ENCODE measurements at regions not wholly inside any gene's neighbourhood (a gene's known extent, or its start where the extent isn't known, plus 50 kb on each side); places are given as distances from the start of the nearest gene placed in this dataset.
A peak's percentile ranks its signal among the peaks of the same experiment; 100 is the strongest.

- no peaks in the 10 kb centered on the region for H3K36me3 ChIP-seq (ENCODE audit: insufficient read depth, low read length)
- Mint-ChIP-seq H3K27me3 (no peaks in the 10 kb centered on the region), H3K27ac (no peak overlapping the region), H3K36me3 (peaks cover 54 to 69% of the 10 kb centered on the region in 2 donors), H3K4me3 (peak overlapping the region in 6 of 8 donors; percentile 36 to 84 (median 48)), H3K9me3 (peaks cover 0 to 3% (median 0%) of the 10 kb centered on the region in 8 donors), H3K4me1 (peaks cover 51 to 65% (median 59%) of the 10 kb centered on the region in 4 donors)
- no peaks in the 10 kb centered on the region for H3K27me3 ChIP-seq (ENCODE audit: insufficient read depth, low read length)
- ChIA-PET CTCF (ENCODE audit: partially characterized antibody) (no interaction called here), POLR2A (ENCODE audit: partially characterized antibody) (interaction anchor here (1.0 to 7.7 kb wide), 4 partner anchors 13 to 197 kb away, joined by 3 to 108 read pairs (median 21); partner anchors contain the start of gene KLF3)
- no peak overlapping the region for H3K4me3 ChIP-seq (ENCODE audit: low read length in 2 of 2)
- H3K27ac ChIP-seq (ENCODE audit: low read depth, low read length), result no peak overlapping the region
- peaks cover 65% of the 10 kb centered on the region for H3K4me1 ChIP-seq (ENCODE audit: insufficient read depth, low read length)
- H3K9me3 ChIP-seq (ENCODE audit: control insufficient read depth in 1 of 2, low read length in 2 of 2), result no peaks in the 10 kb centered on the region
- no peak for DNase-seq
- intact Hi-C loops (cut with micrococcal nuclease), result no loop called here
Measured at GRCh38 chr4:38516190-38516589, 147.8 kb upstream of the KLF3 start.

- Histone ChIP-seq H3K27ac (ENCODE audit: low read depth, low read length) (no peak overlapping the region), H3K27me3 (ENCODE audit: insufficient read depth, low read length) (no peaks in the 10 kb centered on the region), H3K9me3 (ENCODE audit: control insufficient read depth in 1 of 2, low read length in 2 of 2) (no peaks in the 10 kb centered on the region), H3K36me3 (ENCODE audit: insufficient read depth, low read length) (no peaks in the 10 kb centered on the region), H3K4me3 (ENCODE audit: low read length in 2 of 2) (no peak overlapping the region), H3K4me1 (ENCODE audit: insufficient read depth, low read length) (peaks cover 50% of the 10 kb centered on the region)
- H3K4me1 Mint-ChIP-seq, result peaks cover 36 to 62% (median 43%) of the 10 kb centered on the region in 4 donors
- H3K4me3 Mint-ChIP-seq, result peak overlapping the region in 1 of 8 donors; percentile 3
- ChIA-PET POLR2A (ENCODE audit: partially characterized antibody) (interaction anchor here (2.5 to 5.2 kb wide), 2 partner anchors 9 to 10 kb away, joined by 10 to 26 read pairs; no protein-coding TSS in a partner anchor), CTCF (ENCODE audit: partially characterized antibody) (interaction anchor here (0.9 to 2.7 kb wide), 2 partner anchors 10 to 201 kb away, joined by 4 to 8 read pairs; no protein-coding TSS in a partner anchor)
- H3K27ac Mint-ChIP-seq, result peak overlapping the region in 3 of 7 donors; percentile 31 to 59 (median 51)
- H3K27me3 Mint-ChIP-seq, result no peaks in the 10 kb centered on the region
- H3K9me3 Mint-ChIP-seq, result peaks cover 0 to 3% (median 0%) of the 10 kb centered on the region in 8 donors
- peaks cover 39 to 43% of the 10 kb centered on the region in 2 donors for H3K36me3 Mint-ChIP-seq
- DNase-seq, result no peak
- intact Hi-C loops (cut with micrococcal nuclease), result loop anchor here (5.0 kb wide), 2 partner anchors 63 to 158 kb away; no protein-coding TSS in a partner anchor
Measured at GRCh38 chr4:38519666-38520065, 144.3 kb upstream of the KLF3 start.

GRCh38 chr4:38523054-38523453 is 140.9 kb upstream of the KLF3 start:
- peaks cover 23 to 24% of the 10 kb centered on the region in 2 donors for H3K36me3 Mint-ChIP-seq
- Histone ChIP-seq H3K4me3 (ENCODE audit: low read length in 2 of 2) (no peak overlapping the region), H3K4me1 (ENCODE audit: insufficient read depth, low read length) (peaks cover 27% of the 10 kb centered on the region), H3K27ac (ENCODE audit: low read depth, low read length) (no peak overlapping the region), H3K36me3 (ENCODE audit: insufficient read depth, low read length) (no peaks in the 10 kb centered on the region), H3K9me3 (ENCODE audit: control insufficient read depth in 1 of 2, low read length in 2 of 2) (no peaks in the 10 kb centered on the region), H3K27me3 (ENCODE audit: insufficient read depth, low read length) (no peaks in the 10 kb centered on the region)
- ChIA-PET POLR2A (ENCODE audit: partially characterized antibody) (interaction anchor here (0.9 to 5.4 kb wide), 8 partner anchors 9 to 204 kb away, joined by 3 to 32 read pairs (median 7); no protein-coding TSS in a partner anchor), CTCF (ENCODE audit: partially characterized antibody) (interaction anchor here (1.0 to 1.9 kb wide), 3 partner anchors 8 to 343 kb away, joined by 3 to 5 read pairs (median 3); no protein-coding TSS in a partner anchor)
- peaks cover 24 to 53% (median 40%) of the 10 kb centered on the region in 4 donors for H3K4me1 Mint-ChIP-seq
- intact Hi-C loops (cut with micrococcal nuclease), result loop anchor here (5.0 kb wide), 2 partner anchors 59 to 154 kb away; no protein-coding TSS in a partner anchor
- H3K27ac Mint-ChIP-seq, result peak overlapping the region in 2 of 7 donors; percentile 53 to 84
- H3K9me3 Mint-ChIP-seq, result peaks cover 0 to 3% (median 0%) of the 10 kb centered on the region in 8 donors
- no peak for DNase-seq
- no peaks in the 10 kb centered on the region for H3K27me3 Mint-ChIP-seq
- H3K4me3 Mint-ChIP-seq, result peak overlapping the region in 4 of 8 donors; percentile 8 to 89 (median 16)

- no peaks in the 10 kb centered on the region for H3K27me3 ChIP-seq (ENCODE audit: insufficient read depth, low read length)
- peak; percentile 52 to 73 (median 63) for DNase-seq
- no peaks in the 10 kb centered on the region for H3K36me3 ChIP-seq (ENCODE audit: insufficient read depth, low read length)
- Mint-ChIP-seq H3K27ac (peak overlapping the region; percentile 77 to 93 (median 88)), H3K4me3 (peak overlapping the region; percentile 80 to 92 (median 88)), H3K36me3 (peaks cover 16 to 20% of the 10 kb centered on the region in 2 donors), H3K4me1 (peaks cover 23 to 53% (median 39%) of the 10 kb centered on the region in 4 donors), H3K27me3 (no peaks in the 10 kb centered on the region), H3K9me3 (peaks cover 0 to 3% (median 0%) of the 10 kb centered on the region in 8 donors)
- peaks cover 30% of the 10 kb centered on the region for H3K4me1 ChIP-seq (ENCODE audit: insufficient read depth, low read length)
- H3K9me3 ChIP-seq (ENCODE audit: control insufficient read depth in 1 of 2, low read length in 2 of 2), result no peaks in the 10 kb centered on the region
- CTCF ChIA-PET (ENCODE audit: partially characterized antibody), result interaction anchor here (0.8 to 1.9 kb wide), 4 partner anchors 9 to 344 kb away, joined by 3 to 5 read pairs (median 3); no protein-coding TSS in a partner anchor
- intact Hi-C loops (cut with micrococcal nuclease), result loop anchor here (2.0 to 5.0 kb wide), 3 partner anchors 15 to 154 kb away; no protein-coding TSS in a partner anchor
- H3K27ac ChIP-seq (ENCODE audit: low read depth, low read length), result peak overlapping the region; percentile 6
- POLR2A ChIA-PET (ENCODE audit: partially characterized antibody), result interaction anchor here (0.9 to 5.4 kb wide), 9 partner anchors 10 to 204 kb away, joined by 3 to 32 read pairs (median 7); no protein-coding TSS in a partner anchor
- H3K4me3 ChIP-seq (ENCODE audit: low read length in 2 of 2), result peak overlapping the region; percentile 3 to 18
Measured at GRCh38 chr4:38523524-38524448, 140.2 kb upstream of the KLF3 start.

GRCh38 chr4:38526412-38526811 is 137.6 kb upstream of the KLF3 start:
- CTCF ChIA-PET (ENCODE audit: partially characterized antibody), result interaction anchor here (1.1 kb wide), 1 partner anchor 149 kb away, joined by 3 read pairs; no protein-coding TSS in a partner anchor
- Mint-ChIP-seq H3K36me3 (peaks cover 0 to 4% of the 10 kb centered on the region in 2 donors), H3K4me3 (no peak overlapping the region), H3K27me3 (no peaks in the 10 kb centered on the region), H3K27ac (peak overlapping the region in 5 of 7 donors; percentile 36 to 76 (median 64)), H3K9me3 (peaks cover 0 to 2% (median 0%) of the 10 kb centered on the region in 8 donors), H3K4me1 (peaks cover 32 to 70% (median 49%) of the 10 kb centered on the region in 4 donors)
- POLR2A ChIA-PET (ENCODE audit: partially characterized antibody), result interaction anchor here (5.4 kb wide), 1 partner anchor 141 kb away, joined by 32 read pairs; no protein-coding TSS in a partner anchor
- Histone ChIP-seq H3K36me3 (ENCODE audit: insufficient read depth, low read length) (no peaks in the 10 kb centered on the region), H3K27ac (ENCODE audit: low read depth, low read length) (no peak overlapping the region), H3K4me3 (ENCODE audit: low read length in 2 of 2) (no peak overlapping the region), H3K4me1 (ENCODE audit: insufficient read depth, low read length) (peaks cover 56% of the 10 kb centered on the region), H3K9me3 (ENCODE audit: control insufficient read depth in 1 of 2, low read length in 2 of 2) (no peaks in the 10 kb centered on the region), H3K27me3 (ENCODE audit: insufficient read depth, low read length) (no peaks in the 10 kb centered on the region)
- DNase-seq, result no peak
- intact Hi-C loops (cut with micrococcal nuclease), result no loop called here

GRCh38 chr4:38529189-38530115 is 134.5 kb upstream of the KLF3 start:
- Histone ChIP-seq H3K4me3 (ENCODE audit: low read length in 2 of 2) (peak overlapping the region in 1 of 2 donors; percentile 1), H3K9me3 (ENCODE audit: control insufficient read depth in 1 of 2, low read length in 2 of 2) (no peaks in the 10 kb centered on the region), H3K4me1 (ENCODE audit: insufficient read depth, low read length) (peaks cover 43% of the 10 kb centered on the region), H3K27ac (ENCODE audit: low read depth, low read length) (peak overlapping the region; percentile 3), H3K36me3 (ENCODE audit: insufficient read depth, low read length) (no peaks in the 10 kb centered on the region), H3K27me3 (ENCODE audit: insufficient read depth, low read length) (no peaks in the 10 kb centered on the region)
- no peaks in the 10 kb centered on the region for H3K36me3 Mint-ChIP-seq
- peaks cover 23 to 69% (median 42%) of the 10 kb centered on the region in 4 donors for H3K4me1 Mint-ChIP-seq
- ChIA-PET CTCF (ENCODE audit: partially characterized antibody) (interaction anchor here (0.7 to 1.6 kb wide), 8 partner anchors 9 to 210 kb away, joined by 3 to 8 read pairs (median 3); no protein-coding TSS in a partner anchor), POLR2A (ENCODE audit: partially characterized antibody) (interaction anchor here (0.5 to 3.5 kb wide), 19 partner anchors 9 to 398 kb away, joined by 3 to 41 read pairs (median 5); partner anchors contain the start of gene KLF3)
- H3K27ac Mint-ChIP-seq, result peak overlapping the region; percentile 82 to 92 (median 88)
- intact Hi-C loops (cut with micrococcal nuclease), result no loop called here
- peak; percentile 55 to 75 (median 62) for DNase-seq
- H3K27me3 Mint-ChIP-seq, result no peaks in the 10 kb centered on the region
- H3K4me3 Mint-ChIP-seq, result peak overlapping the region in 7 of 8 donors; percentile 49 to 81 (median 58)
- peaks cover 0 to 4% (median 0%) of the 10 kb centered on the region in 8 donors for H3K9me3 Mint-ChIP-seq

Measured in CD4-positive, alpha-beta memory T cell (primary cell).